SU-DHL-6 (cell line): ENCODE measurements at regions not wholly inside any gene's neighbourhood (a gene's known extent, or its start where the extent isn't known, plus 50 kb on each side); places are given as distances from the start of the nearest gene placed in this dataset.

Experiments
- H2AFZ ChIP-seq: fragments of 200-600 bp; sonication (generic); 2 replicates; pipeline ENCODE4 v1.6.1; 2014; ENCODE audit warnings: low read depth, mild to moderate bottlenecking, moderate library complexity, mixed read lengths, antibody characterized with exemption, low read length; ENCODE audit not compliant: severe bottlenecking
- H3F3A ChIP-seq: fragments of 200-600 bp; shearing (Covaris generic); 2 replicates; pipeline ENCODE4 v1.6.0; 2016; ENCODE audit warnings: antibody characterized with exemption, mild to moderate bottlenecking; ENCODE audit not compliant: insufficient read depth
- H3K27ac ChIP-seq: fragments of 200-600 bp; sonication (generic); 2 replicates; pipeline ENCODE4 v1.5.1; 2016; ENCODE audit warnings: low read depth, mild to moderate bottlenecking, low read length, moderate library complexity, mixed read lengths
- H3K27me3 ChIP-seq: fragments of 200-600 bp; sonication (generic), shearing (Covaris generic); 2 replicates; pipeline ENCODE4 v1.6.0; 2014; ENCODE audit warnings: mild to moderate bottlenecking, low read length
- H3K36me3 ChIP-seq: fragments of 200-600 bp; sonication (generic); 2 replicates; pipeline ENCODE4 v1.6.1; 2014; ENCODE audit warnings: mild to moderate bottlenecking, low read length, mixed read lengths
- H3K4me2 ChIP-seq: fragments of 300-600, 200-600 bp; shearing (Covaris generic), sonication (generic); 2 replicates; pipeline ENCODE4 v1.6.0; 2014; ENCODE audit warnings: low read length, low read depth, mild to moderate bottlenecking; ENCODE audit not compliant: poor library complexity, severe bottlenecking
- H3K4me3 ChIP-seq: fragments of 200-600 bp; sonication (generic); 2 replicates; pipeline ENCODE4 v1.5.1; 2014; ENCODE audit warnings: antibody characterized with exemption, low read length, mild to moderate bottlenecking, mixed read lengths; ENCODE audit not compliant: insufficient read depth, poor library complexity, severe bottlenecking
- H3K79me2 ChIP-seq: fragments of 200-600 bp; sonication (generic); 2 replicates; pipeline ENCODE4 v1.6.1; 2014; ENCODE audit warnings: mild to moderate bottlenecking, low read length, moderate library complexity; ENCODE audit not compliant: insufficient read depth
- H3K9ac ChIP-seq: fragments of 200-600 bp; sonication (generic); 2 replicates; pipeline ENCODE4 v1.7.0; 2014; ENCODE audit warnings: mild to moderate bottlenecking, low read length
- H3K9me2 ChIP-seq: fragments of 200-600 bp; sonication (generic); replicated peaks from 2 replicates; pipeline ENCODE4 v1.6.1; 2014; ENCODE audit warnings: low read length; ENCODE audit not compliant: insufficient read depth
- H3K9me3 ChIP-seq: fragments of 200-600 bp; sonication (generic); 2 replicates; pipeline ENCODE4 v1.6.1; 2014; ENCODE audit warnings: low read length, mixed read lengths; ENCODE audit not compliant: insufficient read depth
- H4K20me1 ChIP-seq: fragments of 200-600 bp; sonication (generic); 2 replicates; pipeline ENCODE4 v1.6.1; 2014; ENCODE audit warnings: low read depth, mild to moderate bottlenecking, antibody characterized with exemption, low read length, moderate library complexity, mixed read lengths
- EZH2phosphoT487 ChIP-seq: fragments of 200-600 bp; sonication (generic), shearing (Covaris generic); conservative IDR thresholded peaks from 2 replicates; pipeline ENCODE4 v1.6.1; 2018; ENCODE audit warnings: mild to moderate bottlenecking, antibody characterized with exemption, low read length, moderate library complexity, mixed read lengths
- TF ChIP-seq, protein P1 (sequence below): fragments of 200-600 bp; sonication (generic); IDR thresholded peaks from one replicate; pipeline ENCODE4 v1.5.1; 2017; ENCODE audit warnings: antibody characterized with exemption, mild to moderate bottlenecking, low read length, moderate library complexity; ENCODE audit not compliant: insufficient read depth, poor library complexity, severe bottlenecking

DNA sequence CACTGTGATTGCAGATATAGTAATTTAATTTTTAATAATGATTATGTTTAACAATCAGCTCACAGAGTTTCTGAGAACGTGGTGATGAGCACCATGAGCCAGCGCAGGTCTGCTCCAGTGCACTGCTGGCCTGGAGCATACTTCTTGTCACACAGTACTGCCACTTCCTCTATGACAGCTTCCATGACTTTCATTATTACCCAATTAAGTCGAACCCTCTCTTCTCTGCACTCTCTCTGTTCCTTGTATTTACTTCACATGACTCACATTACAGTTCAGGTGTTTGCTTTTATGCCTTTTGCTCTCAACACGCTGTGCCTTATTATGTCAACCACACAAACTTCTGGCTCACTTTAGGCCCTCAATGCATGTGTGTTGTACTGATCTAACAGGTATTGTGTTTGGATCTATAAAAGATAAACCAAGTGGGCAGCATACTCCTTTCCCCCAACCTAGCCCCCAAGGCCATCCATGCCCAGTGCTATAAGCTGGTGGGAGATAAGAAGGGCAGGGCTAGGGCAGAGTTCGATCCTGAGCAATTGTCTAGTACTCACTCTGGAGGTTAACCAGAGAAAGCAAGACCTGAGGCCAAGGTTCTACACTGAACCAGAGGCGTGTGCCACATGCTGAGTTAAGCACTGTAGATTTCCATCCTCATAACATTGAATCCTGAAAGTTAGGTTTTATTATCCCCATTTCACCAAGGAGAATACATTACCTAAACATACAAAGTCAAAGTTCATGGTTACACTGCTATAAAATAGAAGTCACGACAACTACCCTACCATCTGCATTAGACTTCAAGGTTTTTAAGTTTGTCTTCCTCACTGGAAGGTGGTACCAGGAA lies 356.5 kb downstream of the INSC start:
- H3K4me3 ChIP-seq = no peak overlapping the region
- no peak overlapping the region for H3K4me2 ChIP-seq
- no peak overlapping the region for H3K27ac ChIP-seq
- no peaks in the 10 kb centered on the region for H3F3A ChIP-seq
- H3K9ac ChIP-seq = no peak overlapping the region
- H3K79me2 ChIP-seq = no peaks in the 10 kb centered on the region
- no peaks in the 10 kb centered on the region for H4K20me1 ChIP-seq
- H3K9me2 ChIP-seq = no peaks in the 10 kb centered on the region
- no peak overlapping the region for H2AFZ ChIP-seq
- no peaks in the 10 kb centered on the region; the same call in 1 of the 2 replicates for H3K27me3 ChIP-seq
- no peaks in the 10 kb centered on the region for H3K9me3 ChIP-seq
- H3K36me3 ChIP-seq = no peaks in the 10 kb centered on the region
- TF ChIP-seq EZH2phosphoT487 = no peak
- TF ChIP-seq, protein P1, sequence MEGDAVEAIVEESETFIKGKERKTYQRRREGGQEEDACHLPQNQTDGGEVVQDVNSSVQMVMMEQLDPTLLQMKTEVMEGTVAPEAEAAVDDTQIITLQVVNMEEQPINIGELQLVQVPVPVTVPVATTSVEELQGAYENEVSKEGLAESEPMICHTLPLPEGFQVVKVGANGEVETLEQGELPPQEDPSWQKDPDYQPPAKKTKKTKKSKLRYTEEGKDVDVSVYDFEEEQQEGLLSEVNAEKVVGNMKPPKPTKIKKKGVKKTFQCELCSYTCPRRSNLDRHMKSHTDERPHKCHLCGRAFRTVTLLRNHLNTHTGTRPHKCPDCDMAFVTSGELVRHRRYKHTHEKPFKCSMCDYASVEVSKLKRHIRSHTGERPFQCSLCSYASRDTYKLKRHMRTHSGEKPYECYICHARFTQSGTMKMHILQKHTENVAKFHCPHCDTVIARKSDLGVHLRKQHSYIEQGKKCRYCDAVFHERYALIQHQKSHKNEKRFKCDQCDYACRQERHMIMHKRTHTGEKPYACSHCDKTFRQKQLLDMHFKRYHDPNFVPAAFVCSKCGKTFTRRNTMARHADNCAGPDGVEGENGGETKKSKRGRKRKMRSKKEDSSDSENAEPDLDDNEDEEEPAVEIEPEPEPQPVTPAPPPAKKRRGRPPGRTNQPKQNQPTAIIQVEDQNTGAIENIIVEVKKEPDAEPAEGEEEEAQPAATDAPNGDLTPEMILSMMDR = no peak

DNA sequence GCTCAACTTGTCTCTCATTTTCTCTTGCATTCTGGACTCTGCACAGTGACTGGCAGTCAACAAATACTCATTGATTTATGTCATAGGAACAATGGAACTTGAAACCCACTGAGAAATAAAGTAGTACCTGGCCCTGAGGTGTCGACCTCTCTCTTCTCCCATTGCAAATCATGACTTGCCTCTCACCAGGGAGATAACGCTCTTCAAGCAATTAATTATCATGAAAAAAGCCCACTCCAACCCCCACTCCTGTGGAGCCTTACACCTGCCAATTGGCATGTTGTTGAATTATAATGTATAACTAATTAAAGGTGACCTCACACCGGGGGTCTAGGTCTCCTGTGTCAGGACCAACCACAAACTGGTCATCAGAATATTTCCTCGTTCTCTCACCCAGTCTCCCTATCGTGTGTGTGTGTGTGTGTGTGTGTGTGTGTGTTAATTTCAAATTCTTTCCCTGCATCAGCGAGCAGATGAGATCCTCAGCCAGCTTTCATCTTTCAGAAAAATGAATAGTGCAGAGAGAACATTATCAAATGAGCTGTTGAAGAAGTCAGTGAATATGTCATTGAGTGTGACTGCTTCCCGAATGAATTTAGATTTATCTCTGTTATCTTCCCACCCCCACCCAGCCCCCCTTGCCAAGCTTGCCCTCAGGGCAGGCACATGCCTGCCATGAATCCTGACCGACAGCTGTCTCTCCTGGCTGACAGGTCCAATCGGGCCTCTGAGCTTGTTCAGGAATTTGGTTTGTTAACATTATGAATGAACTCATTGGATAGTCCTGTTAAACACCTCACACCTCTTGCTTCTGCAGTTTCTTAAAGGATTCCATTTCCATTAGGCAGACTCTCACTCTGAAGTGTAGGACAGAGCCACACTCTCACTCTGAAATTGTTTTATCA lies 357.4 kb downstream of the INSC start:
- Histone ChIP-seq H3K4me3 (no peak overlapping the region), H3K79me2 (no peaks in the 10 kb centered on the region), H3K9me3 (no peaks in the 10 kb centered on the region), H2AFZ (no peak overlapping the region), H4K20me1 (no peaks in the 10 kb centered on the region), H3K9ac (no peak overlapping the region), H3K36me3 (no peaks in the 10 kb centered on the region), H3K27me3 (no peaks in the 10 kb centered on the region; the same call in 1 of the 2 replicates), H3K9me2 (no peaks in the 10 kb centered on the region), H3K27ac (no peak overlapping the region), H3F3A (no peaks in the 10 kb centered on the region), H3K4me2 (no peak overlapping the region)
- no peak for TF ChIP-seq EZH2phosphoT487
- TF ChIP-seq, protein P1 = no peak

DNA sequence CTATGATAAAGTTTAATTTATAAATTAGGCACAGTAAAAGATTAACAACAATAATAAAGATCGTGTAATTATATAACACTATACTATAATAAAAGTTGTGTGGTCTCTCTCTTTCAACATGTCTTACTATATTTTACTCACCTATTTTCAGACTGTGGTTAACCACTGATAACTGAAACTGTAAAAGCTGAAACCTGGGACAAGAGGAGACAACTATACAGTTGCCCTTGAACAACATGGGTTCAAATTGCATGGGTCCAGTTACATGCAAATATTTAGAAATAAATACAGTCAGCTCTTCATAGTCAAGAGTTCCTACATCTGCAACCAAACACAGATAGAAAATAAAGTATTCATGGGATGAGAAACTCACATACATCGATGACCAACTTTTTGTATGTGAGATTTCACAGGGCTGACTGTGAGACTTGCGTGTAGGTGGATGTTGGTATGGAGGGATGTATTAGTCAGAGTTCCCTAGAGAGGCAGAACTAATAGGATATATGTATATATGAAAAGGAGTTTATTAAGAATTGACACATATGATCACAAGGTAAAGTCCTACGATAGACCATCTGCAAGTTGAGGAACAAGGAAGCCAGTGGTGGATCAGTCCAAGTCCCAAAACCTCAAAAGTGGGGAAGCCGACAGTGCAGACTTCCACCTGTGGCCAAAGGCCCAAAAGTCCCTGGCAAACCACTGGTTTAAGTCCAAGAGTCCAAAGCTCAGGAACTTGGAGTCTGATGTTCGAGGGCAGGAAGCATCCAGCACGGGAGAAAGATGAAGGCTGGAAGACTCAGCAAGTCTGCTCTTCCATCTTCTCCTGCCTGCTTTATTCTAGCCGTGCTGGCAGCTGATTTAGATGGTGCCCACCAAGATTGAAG lies 359.5 kb downstream of the INSC start:
- Histone ChIP-seq H3K27me3 (no peaks in the 10 kb centered on the region; the same call in 1 of the 2 replicates), H3K9me3 (no peaks in the 10 kb centered on the region), H2AFZ (no peak overlapping the region), H3K79me2 (no peaks in the 10 kb centered on the region), H3K36me3 (no peaks in the 10 kb centered on the region), H3F3A (no peaks in the 10 kb centered on the region), H4K20me1 (no peaks in the 10 kb centered on the region), H3K4me2 (no peak overlapping the region), H3K4me3 (no peak overlapping the region), H3K27ac (no peak overlapping the region), H3K9me2 (no peaks in the 10 kb centered on the region), H3K9ac (no peak overlapping the region)
- TF ChIP-seq, protein P1 = no peak
- no peak for TF ChIP-seq EZH2phosphoT487
